Stimulated activated naive CD8-positive, alpha-beta T cell treated with anti-CD3 and anti-CD28 coated beads, Interleukin-15, amount 100 ng/mL, for 72 hours (primary cell): ENCODE measurements at regions not wholly inside any gene's neighbourhood (a gene's known extent, or its start where the extent isn't known, plus 50 kb on each side); places are given as distances from the start of the nearest gene placed in this dataset.

ENCODE experiments used
- ATAC-seq: fragments of 150-1000 bp; cut with Tn5 transposase; 2 replicates; pipeline ENCODE4 v1.10.0; 2021; ENCODE audit warnings: mild to moderate bottlenecking, moderate library complexity
- DNase-seq, 2 donors: peaks; one replicate each; pipeline ENCODE4 v3.0.0; 2021 to 2022
- H3K27ac Mint-ChIP-seq, 2 donors: one replicate each; pipeline ENCODE4 v1.8.0; 2022; ENCODE audit warnings: mild to moderate bottlenecking in 2 of 2, mixed read lengths in 2 of 2, moderate library complexity in 2 of 2
- H3K27me3 Mint-ChIP-seq: one replicate; pipeline ENCODE4 v1.8.0; 2022; ENCODE audit warnings: mixed read lengths
- H3K4me1 Mint-ChIP-seq: one replicate; pipeline ENCODE4 v1.8.0; 2022; ENCODE audit warnings: mild to moderate bottlenecking, mixed read lengths
- H3K4me3 Mint-ChIP-seq, 2 donors: one replicate each; pipeline ENCODE4 v1.8.0; 2022; ENCODE audit warnings: mild to moderate bottlenecking in 2 of 2, mixed read lengths in 2 of 2, moderate library complexity in 1 of 2
- H3K9me3 Mint-ChIP-seq, 2 donors: one replicate each; pipeline ENCODE4 v1.8.0; 2022; ENCODE audit warnings: mixed read lengths in 2 of 2

DNA sequence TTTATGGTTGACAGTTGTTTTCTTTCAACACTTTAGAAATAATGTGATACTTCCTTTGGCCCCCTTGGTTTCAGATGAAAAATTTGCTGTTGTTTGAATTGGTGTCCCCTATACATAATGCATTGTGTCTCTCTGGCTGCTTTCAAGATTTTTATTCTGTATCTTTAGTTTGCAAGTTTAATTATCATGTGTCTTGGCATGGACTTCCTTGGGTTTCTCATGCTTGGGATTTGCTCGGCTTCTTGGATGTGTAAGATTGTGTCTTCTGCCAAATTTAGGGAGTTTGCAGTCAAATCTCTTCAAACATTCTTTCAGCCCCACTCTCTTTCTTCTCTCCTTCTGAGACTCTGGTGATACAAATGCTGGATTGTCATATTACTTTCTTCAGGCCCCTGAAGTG lies 53.4 kb upstream of the PTPRG start:
- no peak overlapping the region for H3K27ac Mint-ChIP-seq
- H3K27me3 Mint-ChIP-seq = peaks cover 43% of the 10 kb centered on the region
- no peak overlapping the region for H3K4me3 Mint-ChIP-seq
- H3K4me1 Mint-ChIP-seq = no peaks in the 10 kb centered on the region
- peaks cover 0 to 25% of the 10 kb centered on the region in 2 donors for H3K9me3 Mint-ChIP-seq
- no peak for DNase-seq
- ATAC-seq = no peak
